SH-SY5Y (cell line): ENCODE measurements at regions not wholly inside any gene's neighbourhood (a gene's known extent, or its start where the extent isn't known, plus 50 kb on each side); places are given as distances from the start of the nearest gene placed in this dataset.

Experiments used
- GATA2 ChIP-seq: IDR thresholded peaks from 2 replicates; pipeline ENCODE4 v1.6.1; 2011; ENCODE audit warnings: mild to moderate bottlenecking, low read depth, low read length
- GATA3 ChIP-seq: IDR thresholded peaks from 2 replicates; pipeline ENCODE4 v1.6.1; 2011; ENCODE audit warnings: low read depth, mild to moderate bottlenecking, low read length, moderate library complexity

DNA sequence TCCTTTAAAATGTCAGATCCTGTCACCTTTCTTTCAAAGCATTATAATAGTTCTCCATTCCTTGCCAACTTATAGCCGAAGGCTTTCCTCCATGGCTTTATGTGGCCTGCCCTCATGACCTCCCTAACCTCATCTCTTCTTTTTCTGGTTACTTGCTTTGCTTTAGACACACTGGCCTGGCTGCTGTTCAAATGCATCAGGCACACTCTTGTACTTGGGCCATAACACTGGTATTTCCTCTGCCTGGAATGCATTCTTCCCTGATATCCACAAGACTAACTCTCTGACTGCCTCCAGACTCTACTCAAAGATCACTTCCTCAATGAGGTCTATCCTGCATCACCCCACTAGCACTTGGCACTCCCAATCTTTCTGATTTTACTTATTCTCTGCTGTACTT lies 710.3 kb downstream of the KCNA4 start:
- TF ChIP-seq GATA2 (no peak), GATA3 (no peak)
